ENCODE measurements at regions not wholly inside any gene's neighbourhood (a gene's known extent, or its start where the extent isn't known, plus 50 kb on each side); places are given as distances from the start of the nearest gene placed in this dataset.

DNA sequence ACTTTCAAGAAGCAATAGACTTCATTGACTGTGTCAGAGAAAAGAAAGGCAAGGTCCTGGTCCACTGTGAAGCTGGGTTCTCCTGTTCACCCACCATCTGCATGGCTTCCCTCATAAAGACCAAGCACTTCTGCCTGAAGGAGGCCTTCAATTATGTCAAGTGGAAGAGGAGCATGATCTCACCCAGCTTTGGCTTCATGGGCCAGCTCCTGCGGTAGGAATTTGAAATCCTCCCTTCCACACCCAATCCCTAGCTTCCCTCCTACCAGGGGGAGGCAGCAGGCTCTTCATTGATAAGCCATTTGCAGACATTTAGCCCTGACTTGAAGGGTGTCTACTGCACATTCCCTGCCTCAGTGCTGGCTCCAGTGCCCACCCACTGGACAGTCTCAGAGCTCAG lies 84.3 kb upstream of the RHOU start:
- TF ChIP-seq POLR2AphosphoS5 (IDR thresholded peaks at IDR 0.05; ENCODE audit: borderline replicate concordance, low read depth, low read length) (no peak), EZH2 (IDR thresholded peaks at IDR 0.05) (no peak), FOXP2 (optimal IDR thresholded peaks at IDR 0.05; ENCODE audit: control extremely low read depth, extremely low read length, insufficient read depth) (no peak)

Measured in SK-N-MC (cell line).